Astrocyte (in vitro differentiated cells and primary cell): ENCODE measurements at regions not wholly inside any gene's neighbourhood (a gene's known extent, or its start where the extent isn't known, plus 50 kb on each side); places are given as distances from the start of the nearest gene placed in this dataset.

Experiments used
- DNase-seq: peaks from one replicate; pipeline ENCODE4 v3.0.0-alpha.2; 2010; ENCODE audit warnings: low read depth
- FAIRE-seq: peaks from 2 replicates; lab custom pipeline; 2011; peaks lifted over from hg19 to GRCh38; lab: Jason Lieb, UNC
- H2AFZ ChIP-seq: 2 replicates; pipeline ENCODE4 v1.6.0; 2012; ENCODE audit warnings: low read depth, low read length, inconsistent platforms
- H3K27ac ChIP-seq: 2 replicates; pipeline ENCODE4 v1.5.1; 2011; ENCODE audit warnings: low read depth, low read length, inconsistent platforms
- H3K27me3 ChIP-seq: 2 replicates; pipeline ENCODE4 v1.6.0; 2011; ENCODE audit warnings: low read length, inconsistent platforms; ENCODE audit not compliant: insufficient read depth
- H3K36me3 ChIP-seq: 2 replicates; pipeline ENCODE4 v1.5.1; 2011; ENCODE audit warnings: low read length, inconsistent platforms; ENCODE audit not compliant: insufficient read depth
- H3K4me1 ChIP-seq: 2 replicates; pipeline ENCODE4 v1.5.1; 2011; ENCODE audit warnings: low read length, inconsistent platforms; ENCODE audit not compliant: insufficient read depth
- H3K4me2 ChIP-seq: 2 replicates; pipeline ENCODE4 v1.6.0; 2012; ENCODE audit warnings: low read length, inconsistent platforms
- H3K4me3 ChIP-seq: 2 replicates; pipeline ENCODE4 v1.5.1; 2011; ENCODE audit warnings: low read depth, mild to moderate bottlenecking, low read length, inconsistent platforms; ENCODE audit not compliant: insufficient read depth
- H3K79me2 ChIP-seq: 2 replicates; pipeline ENCODE4 v1.6.0; 2012; ENCODE audit warnings: mild to moderate bottlenecking, low read length, inconsistent platforms; ENCODE audit not compliant: insufficient read depth
- H3K9ac ChIP-seq: 2 replicates; pipeline ENCODE4 v1.6.0; 2012; ENCODE audit warnings: mild to moderate bottlenecking, low read length, inconsistent platforms
- H3K9me3 ChIP-seq: 2 replicates; pipeline ENCODE4 v1.5.1; 2012; ENCODE audit warnings: low read depth, mild to moderate bottlenecking, low read length, inconsistent platforms; ENCODE audit not compliant: insufficient read depth
- H4K20me1 ChIP-seq: 2 replicates; pipeline ENCODE4 v1.6.0; 2012; ENCODE audit warnings: low read length, inconsistent platforms; ENCODE audit not compliant: insufficient read depth
- H3K27ac Mint-ChIP-seq: one replicate; pipeline ENCODE4 v1.8.0; 2021; ENCODE audit warnings: mild to moderate bottlenecking, mixed read lengths; ENCODE audit not compliant: unreplicated experiment
- H3K27me3 Mint-ChIP-seq: one replicate; pipeline ENCODE4 v1.8.0; 2021; ENCODE audit warnings: low read depth, mixed read lengths; ENCODE audit not compliant: unreplicated experiment
- H3K36me3 Mint-ChIP-seq: one replicate; pipeline ENCODE4 v1.8.0; 2021; ENCODE audit warnings: low read depth, mixed read lengths; ENCODE audit not compliant: unreplicated experiment
- H3K4me1 Mint-ChIP-seq: one replicate; pipeline ENCODE4 v1.8.0; 2021; ENCODE audit warnings: low read depth, mixed read lengths; ENCODE audit not compliant: unreplicated experiment
- H3K4me3 Mint-ChIP-seq: one replicate; pipeline ENCODE4 v1.8.0; 2021; ENCODE audit warnings: mild to moderate bottlenecking, moderate library complexity, mixed read lengths; ENCODE audit not compliant: unreplicated experiment
- H3K9me3 Mint-ChIP-seq: one replicate; pipeline ENCODE4 v1.8.0; 2021; ENCODE audit warnings: mild to moderate bottlenecking, mixed read lengths; ENCODE audit not compliant: unreplicated experiment
- CTCF ChIP-seq: IDR thresholded peaks from 2 replicates; pipeline ENCODE4 v1.5.1; 2011; ENCODE audit warnings: low read depth, mild to moderate bottlenecking, inconsistent platforms, low read length, moderate library complexity; ENCODE audit not compliant: insufficient read depth
- EZH2 ChIP-seq: IDR thresholded peaks from 2 replicates; pipeline ENCODE4 v1.6.1; 2012; ENCODE audit warnings: mild to moderate bottlenecking, low read length, inconsistent platforms; ENCODE audit not compliant: insufficient read depth

GRCh38 chrX:13470685-13470977 is 98.8 kb upstream of the EGFL6 start:
- H3K27me3 ChIP-seq = no peaks in the 10 kb centered on the region
- H2AFZ ChIP-seq = peak overlapping the region; percentile 34
- H3K27me3 Mint-ChIP-seq = no peaks in the 10 kb centered on the region
- H3K4me3 ChIP-seq = no peak overlapping the region
- H3K4me2 ChIP-seq = no peak overlapping the region
- no peak for TF ChIP-seq EZH2
- no peak overlapping the region for H3K9ac ChIP-seq
- H3K36me3 ChIP-seq = no peaks in the 10 kb centered on the region
- no peak overlapping the region for H3K27ac Mint-ChIP-seq
- no peaks in the 10 kb centered on the region for H3K9me3 Mint-ChIP-seq
- no peak overlapping the region for H3K27ac ChIP-seq
- DNase-seq (no peak), FAIRE-seq (no peak)
- H4K20me1 ChIP-seq = no peaks in the 10 kb centered on the region
- no peak overlapping the region for H3K4me3 Mint-ChIP-seq
- H3K79me2 ChIP-seq = no peaks in the 10 kb centered on the region
- H3K9me3 ChIP-seq = no peaks in the 10 kb centered on the region
- peaks cover 11% of the 10 kb centered on the region for H3K4me1 ChIP-seq
- H3K4me1 Mint-ChIP-seq = peaks cover 24% of the 10 kb centered on the region
- H3K36me3 Mint-ChIP-seq = no peaks in the 10 kb centered on the region

GRCh38 chrX:13469963-13470684 is 99.3 kb upstream of the EGFL6 start:
- DNase-seq = peak; percentile 71
- no peaks in the 10 kb centered on the region for H3K27me3 Mint-ChIP-seq
- Histone ChIP-seq H3K79me2 (no peaks in the 10 kb centered on the region), H3K4me3 (no peak overlapping the region), H3K9me3 (no peaks in the 10 kb centered on the region), H3K27ac (no peak overlapping the region), H3K36me3 (no peaks in the 10 kb centered on the region), H2AFZ (peak overlapping the region; percentile 34), H4K20me1 (no peaks in the 10 kb centered on the region), H3K4me2 (no peak overlapping the region), H3K9ac (no peak overlapping the region), H3K4me1 (peaks cover 11% of the 10 kb centered on the region), H3K27me3 (no peaks in the 10 kb centered on the region)
- no peak overlapping the region for H3K4me3 Mint-ChIP-seq
- H3K9me3 Mint-ChIP-seq = no peaks in the 10 kb centered on the region
- H3K27ac Mint-ChIP-seq = no peak overlapping the region
- H3K4me1 Mint-ChIP-seq = peaks cover 24% of the 10 kb centered on the region
- TF ChIP-seq CTCF (no peak), EZH2 (no peak)
- H3K36me3 Mint-ChIP-seq = no peaks in the 10 kb centered on the region
- FAIRE-seq = peak; percentile 82

- H3K9me3 ChIP-seq = no peaks in the 10 kb centered on the region
- no peaks in the 10 kb centered on the region for H3K27me3 Mint-ChIP-seq
- H3K4me3 Mint-ChIP-seq = no peak overlapping the region
- no peak overlapping the region for H3K4me3 ChIP-seq
- H3K4me1 ChIP-seq = peaks cover 9% of the 10 kb centered on the region
- H3K4me2 ChIP-seq = no peak overlapping the region
- H3K27me3 ChIP-seq = no peaks in the 10 kb centered on the region
- H3K27ac ChIP-seq = no peak overlapping the region
- H4K20me1 ChIP-seq = no peaks in the 10 kb centered on the region
- no peak for TF ChIP-seq EZH2
- TF ChIP-seq CTCF = no peak
- no peaks in the 10 kb centered on the region for H3K36me3 Mint-ChIP-seq
- peaks cover 19% of the 10 kb centered on the region for H3K4me1 Mint-ChIP-seq
- no peak overlapping the region for H2AFZ ChIP-seq
- no peaks in the 10 kb centered on the region for H3K9me3 Mint-ChIP-seq
- DNase-seq (no peak), FAIRE-seq (no peak)
- H3K27ac Mint-ChIP-seq = no peak overlapping the region
- no peak overlapping the region for H3K9ac ChIP-seq
- no peaks in the 10 kb centered on the region for H3K79me2 ChIP-seq
- no peaks in the 10 kb centered on the region for H3K36me3 ChIP-seq
These were observed 101.3 kb upstream of the EGFL6 start for GRCh38 chrX:13468096-13468495.
